ENCODE measurements at regions not wholly inside any gene's neighbourhood (a gene's known extent, or its start where the extent isn't known, plus 50 kb on each side); places are given as distances from the start of the nearest gene placed in this dataset.

DNA sequence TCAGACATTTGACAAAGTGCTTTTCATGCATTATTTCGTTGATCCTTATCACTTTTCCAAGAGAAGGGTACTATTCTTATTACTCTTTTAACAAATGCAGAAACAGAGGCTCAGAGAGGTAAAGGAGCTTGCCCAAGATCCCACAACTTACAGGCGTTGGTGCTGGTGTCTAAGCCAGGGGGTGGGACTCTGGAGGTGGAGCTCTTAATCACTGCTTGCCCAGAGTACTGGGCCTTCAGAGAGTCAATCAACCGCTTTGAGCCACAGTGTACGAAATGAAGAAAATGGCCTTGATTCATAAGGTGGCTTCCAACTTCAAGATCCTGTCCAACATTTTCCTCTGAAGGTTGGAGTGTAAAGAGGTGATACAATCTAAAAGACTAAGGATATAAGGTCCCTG is 211.5 kb downstream of the NECTIN3 start:
- peaks cover 0 to 3% of the 10 kb centered on the region in 2 donors for H3K27me3 Mint-ChIP-seq (ENCODE audit: low read depth in 2 of 2)
- TF ChIP-seq, protein P1, sequence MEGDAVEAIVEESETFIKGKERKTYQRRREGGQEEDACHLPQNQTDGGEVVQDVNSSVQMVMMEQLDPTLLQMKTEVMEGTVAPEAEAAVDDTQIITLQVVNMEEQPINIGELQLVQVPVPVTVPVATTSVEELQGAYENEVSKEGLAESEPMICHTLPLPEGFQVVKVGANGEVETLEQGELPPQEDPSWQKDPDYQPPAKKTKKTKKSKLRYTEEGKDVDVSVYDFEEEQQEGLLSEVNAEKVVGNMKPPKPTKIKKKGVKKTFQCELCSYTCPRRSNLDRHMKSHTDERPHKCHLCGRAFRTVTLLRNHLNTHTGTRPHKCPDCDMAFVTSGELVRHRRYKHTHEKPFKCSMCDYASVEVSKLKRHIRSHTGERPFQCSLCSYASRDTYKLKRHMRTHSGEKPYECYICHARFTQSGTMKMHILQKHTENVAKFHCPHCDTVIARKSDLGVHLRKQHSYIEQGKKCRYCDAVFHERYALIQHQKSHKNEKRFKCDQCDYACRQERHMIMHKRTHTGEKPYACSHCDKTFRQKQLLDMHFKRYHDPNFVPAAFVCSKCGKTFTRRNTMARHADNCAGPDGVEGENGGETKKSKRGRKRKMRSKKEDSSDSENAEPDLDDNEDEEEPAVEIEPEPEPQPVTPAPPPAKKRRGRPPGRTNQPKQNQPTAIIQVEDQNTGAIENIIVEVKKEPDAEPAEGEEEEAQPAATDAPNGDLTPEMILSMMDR (IDR thresholded peaks at IDR 0.05) = no peak
- no peak overlapping the region for H3K4me3 Mint-ChIP-seq
- ATAC-seq = no peak
- DNase-seq = no peak
- no peak overlapping the region for H3K27ac ChIP-seq (ENCODE audit: low read length)
- no peak overlapping the region for H3K27ac Mint-ChIP-seq
- peaks cover 0 to 6% of the 10 kb centered on the region in 2 donors for H3K4me1 Mint-ChIP-seq
- intact Hi-C loops (cut with micrococcal nuclease) = no loop called here
- no peaks in the 10 kb centered on the region for H3K9me3 Mint-ChIP-seq
- no peak overlapping the region for H3K4me3 ChIP-seq (ENCODE audit: low read length)
- no peaks in the 10 kb centered on the region for H3K36me3 Mint-ChIP-seq
- 85% methylated on average over 4 of the region's 4 CpGs for WGBS (ENCODE audit: insufficient coverage)
- H3K36me3 ChIP-seq (ENCODE audit: control insufficient read depth, insufficient read depth, low read length) = no peaks in the 10 kb centered on the region
- no peaks in the 10 kb centered on the region for H3K9me3 ChIP-seq (ENCODE audit: control insufficient read depth, insufficient read depth, low read length)
- no peaks in the 10 kb centered on the region for H3K4me1 ChIP-seq (ENCODE audit: control insufficient read depth, insufficient read depth, low read length)
- no peaks in the 10 kb centered on the region for H3K27me3 ChIP-seq (ENCODE audit: control insufficient read depth, insufficient read depth, low read length)

DNA sequence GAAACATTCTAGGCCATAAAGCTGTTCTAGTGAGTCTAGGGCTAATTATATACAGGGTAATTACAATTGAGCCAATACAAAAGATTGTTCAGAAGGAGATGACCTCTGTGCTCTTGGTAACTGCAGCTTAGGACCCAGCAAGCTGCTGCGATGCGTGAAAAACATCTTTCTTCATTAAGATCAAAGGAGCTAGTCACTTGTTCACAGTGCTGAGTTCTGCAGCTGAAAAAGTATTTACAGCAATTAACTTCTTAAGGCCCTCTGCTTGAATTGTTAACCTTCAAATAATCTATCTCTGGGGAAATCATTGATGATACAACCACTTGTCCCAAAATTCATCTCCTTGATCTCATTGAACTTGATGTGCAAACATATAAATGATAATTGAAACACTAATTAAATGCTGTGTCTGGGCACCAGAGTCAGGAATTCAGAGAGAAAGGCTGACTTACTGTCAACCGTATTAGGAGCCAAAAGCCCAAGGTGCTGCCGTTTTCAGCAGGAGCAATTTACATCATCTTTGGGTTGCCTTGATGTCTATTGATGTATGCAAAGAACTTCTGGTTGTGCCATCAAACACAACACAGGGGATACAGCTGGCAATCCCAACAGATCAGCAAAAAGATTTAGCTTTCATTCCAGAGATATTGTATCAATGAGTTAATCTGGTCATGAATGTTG is 213.0 kb downstream of the NECTIN3 start:
- DNase-seq (no peak), ATAC-seq (no peak)
- WGBS (ENCODE audit: insufficient coverage) = 74% methylated on average over 4 of the region's 4 CpGs
- H3K4me1 Mint-ChIP-seq = peaks cover 0 to 6% of the 10 kb centered on the region in 2 donors
- H3K4me3 Mint-ChIP-seq = no peak overlapping the region
- no peaks in the 10 kb centered on the region for H3K36me3 Mint-ChIP-seq
- Histone ChIP-seq H3K4me1 (ENCODE audit: control insufficient read depth, insufficient read depth, low read length) (no peaks in the 10 kb centered on the region), H3K27me3 (ENCODE audit: control insufficient read depth, insufficient read depth, low read length) (no peaks in the 10 kb centered on the region), H3K4me3 (ENCODE audit: low read length) (no peak overlapping the region), H3K9me3 (ENCODE audit: control insufficient read depth, insufficient read depth, low read length) (no peaks in the 10 kb centered on the region), H3K27ac (ENCODE audit: low read length) (no peak overlapping the region), H3K36me3 (ENCODE audit: control insufficient read depth, insufficient read depth, low read length) (no peaks in the 10 kb centered on the region)
- intact Hi-C loops (cut with micrococcal nuclease) = no loop called here
- H3K27me3 Mint-ChIP-seq (ENCODE audit: low read depth in 2 of 2) = peaks cover 0 to 3% of the 10 kb centered on the region in 2 donors
- no peak overlapping the region for H3K27ac Mint-ChIP-seq
- TF ChIP-seq, protein P1 (IDR thresholded peaks at IDR 0.05) = no peak
- H3K9me3 Mint-ChIP-seq = no peaks in the 10 kb centered on the region

DNA sequence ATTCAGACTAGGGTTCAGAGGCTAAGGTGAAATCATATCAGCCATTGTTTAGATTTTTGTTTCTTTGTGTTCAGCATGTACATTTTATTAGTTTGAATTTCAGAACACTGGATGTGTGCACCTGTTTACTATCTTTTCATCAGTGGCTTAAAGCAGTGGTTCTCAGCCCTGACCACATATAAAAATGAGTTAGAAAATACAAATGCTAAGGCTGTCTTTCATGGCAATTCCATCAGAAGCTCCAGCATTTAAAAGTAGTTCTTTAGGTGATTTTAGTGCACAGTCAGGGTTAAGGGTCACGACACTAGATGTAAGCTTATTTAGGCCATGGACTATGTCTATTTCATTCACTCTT is 213.5 kb downstream of the NECTIN3 start:
- TF ChIP-seq, protein P1 (IDR thresholded peaks at IDR 0.05) = no peak
- Histone ChIP-seq H3K4me1 (ENCODE audit: control insufficient read depth, insufficient read depth, low read length) (no peaks in the 10 kb centered on the region), H3K27me3 (ENCODE audit: control insufficient read depth, insufficient read depth, low read length) (no peaks in the 10 kb centered on the region), H3K9me3 (ENCODE audit: control insufficient read depth, insufficient read depth, low read length) (no peaks in the 10 kb centered on the region), H3K27ac (ENCODE audit: low read length) (no peak overlapping the region), H3K4me3 (ENCODE audit: low read length) (no peak overlapping the region), H3K36me3 (ENCODE audit: control insufficient read depth, insufficient read depth, low read length) (no peaks in the 10 kb centered on the region)
- Mint-ChIP-seq H3K9me3 (no peaks in the 10 kb centered on the region), H3K27me3 (ENCODE audit: low read depth in 2 of 2) (peaks cover 0 to 3% of the 10 kb centered on the region in 2 donors), H3K36me3 (no peaks in the 10 kb centered on the region), H3K4me3 (no peak overlapping the region), H3K4me1 (peaks cover 0 to 6% of the 10 kb centered on the region in 2 donors), H3K27ac (no peak overlapping the region)
- intact Hi-C loops (cut with micrococcal nuclease) = no loop called here
- ATAC-seq = no peak
- 82% methylated on average over 1 of the region's 1 CpG for WGBS (ENCODE audit: insufficient coverage)
- no peak for DNase-seq

DNA sequence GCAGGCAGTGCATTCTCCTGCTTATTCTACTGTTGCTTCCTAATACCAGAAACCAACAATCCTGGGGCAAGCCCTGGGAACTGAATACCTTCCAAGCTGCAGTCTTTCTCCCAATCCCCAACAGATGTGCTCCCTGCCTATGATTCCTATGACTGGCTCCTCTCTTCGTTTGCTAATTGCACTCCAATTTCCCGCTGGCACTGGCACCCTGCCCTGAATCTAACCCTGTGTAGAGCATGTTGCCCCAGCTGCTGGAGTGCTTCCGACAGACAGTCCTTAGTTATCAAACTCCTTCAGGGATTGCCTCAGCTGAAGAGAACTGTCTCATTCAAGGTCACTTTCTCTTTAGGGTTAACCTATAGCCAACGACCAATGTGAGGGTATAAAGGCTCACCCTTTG is 214.1 kb downstream of the NECTIN3 start:
- intact Hi-C loops (cut with micrococcal nuclease) = no loop called here
- H3K4me3 Mint-ChIP-seq = no peak overlapping the region
- Histone ChIP-seq H3K27me3 (ENCODE audit: control insufficient read depth, insufficient read depth, low read length) (no peaks in the 10 kb centered on the region), H3K4me3 (ENCODE audit: low read length) (no peak overlapping the region), H3K9me3 (ENCODE audit: control insufficient read depth, insufficient read depth, low read length) (no peaks in the 10 kb centered on the region), H3K27ac (ENCODE audit: low read length) (no peak overlapping the region), H3K4me1 (ENCODE audit: control insufficient read depth, insufficient read depth, low read length) (no peaks in the 10 kb centered on the region), H3K36me3 (ENCODE audit: control insufficient read depth, insufficient read depth, low read length) (no peaks in the 10 kb centered on the region)
- H3K36me3 Mint-ChIP-seq = no peaks in the 10 kb centered on the region
- TF ChIP-seq, protein P1 (IDR thresholded peaks at IDR 0.05) = no peak
- no peak overlapping the region for H3K27ac Mint-ChIP-seq
- WGBS (ENCODE audit: insufficient coverage) = 85% methylated on average over 4 of the region's 4 CpGs
- H3K27me3 Mint-ChIP-seq (ENCODE audit: low read depth in 2 of 2) = peaks cover 0 to 3% of the 10 kb centered on the region in 2 donors
- ATAC-seq (no peak), DNase-seq (no peak)
- H3K4me1 Mint-ChIP-seq = peaks cover 0 to 6% of the 10 kb centered on the region in 2 donors
- no peaks in the 10 kb centered on the region for H3K9me3 Mint-ChIP-seq
